OCI-LY7 (cell line): ENCODE measurements at regions not wholly inside any gene's neighbourhood (a gene's known extent, or its start where the extent isn't known, plus 50 kb on each side); places are given as distances from the start of the nearest gene placed in this dataset.

ENCODE experiments used
- CTCF ChIP-seq: fragments of 200-600 bp; sonication (generic); conservative IDR thresholded peaks from 2 replicates; pipeline ENCODE4 v1.5.1; 2014; ENCODE audit warnings: mild to moderate bottlenecking, antibody characterized with exemption, low read length, moderate library complexity, mixed read lengths
- EZH2phosphoT487 ChIP-seq: fragments of 200-600 bp; sonication (generic); IDR thresholded peaks from 2 replicates; pipeline ENCODE4 v1.6.1; 2018; ENCODE audit warnings: low read depth, borderline replicate concordance, mild to moderate bottlenecking, mixed run types, antibody characterized with exemption, low read length, moderate library complexity, mixed read lengths

GRCh38 chr7:86964973-86965726, 94.3 kb downstream of the ELAPOR2 start:
- TF ChIP-seq CTCF (no peak), EZH2phosphoT487 (no peak)
